Colonic mucosa (tissue), 4 donors: ENCODE measurements at regions not wholly inside any gene's neighbourhood (a gene's known extent, or its start where the extent isn't known, plus 50 kb on each side); places are given as distances from the start of the nearest gene placed in this dataset.

ENCODE experiments used
- DNase-seq: peaks from one replicate; pipeline ENCODE4 v3.0.0-alpha.2; 2020
- H3K27ac ChIP-seq: fragments of 200-600 bp; one replicate; pipeline ENCODE4 v1.8.0; 2021
- H3K27me3 ChIP-seq: fragments of 200-600 bp; one replicate; pipeline ENCODE4 v1.8.0; 2021
- H3K36me3 ChIP-seq: fragments of 200-600 bp; one replicate; pipeline ENCODE4 v1.8.0; 2021
- H3K4me1 ChIP-seq: fragments of 200-600 bp; one replicate; pipeline ENCODE4 v1.8.0; 2021; ENCODE audit warnings: mild to moderate bottlenecking
- H3K4me3 ChIP-seq: fragments of 200-600 bp; one replicate; pipeline ENCODE4 v1.8.0; 2021
- H3K9ac ChIP-seq, 2 donors: one replicate each; pipeline ENCODE4 v1.7.0; 2013; ENCODE audit warnings: control low read depth in 2 of 2, low read depth in 2 of 2, low read length in 2 of 2
- H3K9me3 ChIP-seq: fragments of 200-600 bp; one replicate; pipeline ENCODE4 v1.8.0; 2021
- intact Hi-C: fragments of 100-400 bp; cut with DNase I; formaldehyde crosslinking; loops from one replicate; pipeline ENCODE4 v1.14.1; 2022
- TF ChIP-seq, protein P1 (sequence below): fragments of 200-600 bp; IDR thresholded peaks from one replicate; pipeline ENCODE4 v1.8.0; 2022; ENCODE audit warnings: antibody characterized with exemption, mild to moderate bottlenecking
- donor health status: healthy.
- donor health status: DM: no; HTN: no; CAD: no.
- donor health status: DM: no; HTN: no; CAD: no.

DNA sequence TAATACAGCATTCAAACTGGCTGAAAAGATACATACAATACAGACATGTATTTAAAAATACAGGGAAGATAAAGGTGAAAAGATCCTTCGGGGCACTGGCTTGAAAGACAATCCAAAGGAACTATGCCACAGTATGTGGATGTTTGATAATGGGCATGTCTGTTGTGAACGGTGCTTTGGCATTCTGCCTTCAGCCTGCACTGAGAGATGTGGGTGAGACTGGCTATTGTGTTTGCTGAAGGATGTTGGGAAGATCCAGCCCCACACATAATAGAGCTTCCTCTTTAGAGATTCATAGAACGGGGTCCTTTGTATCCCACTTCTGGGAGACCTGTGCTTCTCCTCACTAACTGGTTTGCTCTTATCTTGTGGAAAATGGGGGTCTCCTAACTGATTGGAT, 65.1 kb upstream of the CXCR4 start:
- Histone ChIP-seq H3K9ac (no peak overlapping the region), H3K9me3 (no peaks in the 10 kb centered on the region), H3K4me3 (no peak overlapping the region), H3K27ac (no peak overlapping the region), H3K36me3 (no peaks in the 10 kb centered on the region), H3K27me3 (no peaks in the 10 kb centered on the region), H3K4me1 (no peaks in the 10 kb centered on the region)
- no peak for DNase-seq
- intact Hi-C loops, result no loop called here
- TF ChIP-seq, protein P1, sequence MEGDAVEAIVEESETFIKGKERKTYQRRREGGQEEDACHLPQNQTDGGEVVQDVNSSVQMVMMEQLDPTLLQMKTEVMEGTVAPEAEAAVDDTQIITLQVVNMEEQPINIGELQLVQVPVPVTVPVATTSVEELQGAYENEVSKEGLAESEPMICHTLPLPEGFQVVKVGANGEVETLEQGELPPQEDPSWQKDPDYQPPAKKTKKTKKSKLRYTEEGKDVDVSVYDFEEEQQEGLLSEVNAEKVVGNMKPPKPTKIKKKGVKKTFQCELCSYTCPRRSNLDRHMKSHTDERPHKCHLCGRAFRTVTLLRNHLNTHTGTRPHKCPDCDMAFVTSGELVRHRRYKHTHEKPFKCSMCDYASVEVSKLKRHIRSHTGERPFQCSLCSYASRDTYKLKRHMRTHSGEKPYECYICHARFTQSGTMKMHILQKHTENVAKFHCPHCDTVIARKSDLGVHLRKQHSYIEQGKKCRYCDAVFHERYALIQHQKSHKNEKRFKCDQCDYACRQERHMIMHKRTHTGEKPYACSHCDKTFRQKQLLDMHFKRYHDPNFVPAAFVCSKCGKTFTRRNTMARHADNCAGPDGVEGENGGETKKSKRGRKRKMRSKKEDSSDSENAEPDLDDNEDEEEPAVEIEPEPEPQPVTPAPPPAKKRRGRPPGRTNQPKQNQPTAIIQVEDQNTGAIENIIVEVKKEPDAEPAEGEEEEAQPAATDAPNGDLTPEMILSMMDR, result no peak

DNA sequence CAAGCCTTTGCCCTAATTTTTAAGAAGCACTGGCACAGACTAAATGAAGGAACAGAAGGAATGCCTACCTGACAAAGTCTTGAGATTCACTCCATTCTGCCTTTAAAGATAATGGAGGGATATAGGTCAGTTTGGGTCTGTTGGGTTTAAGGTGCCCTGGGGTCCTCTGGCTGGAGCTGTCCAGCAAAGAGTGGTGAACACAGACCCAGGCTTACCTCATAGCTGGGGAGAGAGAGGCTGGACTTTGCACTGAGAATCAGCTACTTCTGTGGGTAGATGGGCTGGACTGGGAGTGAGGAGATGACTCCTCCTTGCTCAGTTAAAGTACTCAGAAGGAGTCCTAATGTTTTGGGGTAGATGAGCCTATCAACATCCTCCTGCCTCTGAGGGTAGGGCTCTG, 64.4 kb upstream of the CXCR4 start:
- Histone ChIP-seq H3K9ac (no peak overlapping the region), H3K27me3 (no peaks in the 10 kb centered on the region), H3K27ac (no peak overlapping the region), H3K4me3 (no peak overlapping the region), H3K9me3 (no peaks in the 10 kb centered on the region), H3K36me3 (no peaks in the 10 kb centered on the region), H3K4me1 (no peaks in the 10 kb centered on the region)
- TF ChIP-seq, protein P1, result no peak
- DNase-seq, result no peak
- intact Hi-C loops, result no loop called here

DNA sequence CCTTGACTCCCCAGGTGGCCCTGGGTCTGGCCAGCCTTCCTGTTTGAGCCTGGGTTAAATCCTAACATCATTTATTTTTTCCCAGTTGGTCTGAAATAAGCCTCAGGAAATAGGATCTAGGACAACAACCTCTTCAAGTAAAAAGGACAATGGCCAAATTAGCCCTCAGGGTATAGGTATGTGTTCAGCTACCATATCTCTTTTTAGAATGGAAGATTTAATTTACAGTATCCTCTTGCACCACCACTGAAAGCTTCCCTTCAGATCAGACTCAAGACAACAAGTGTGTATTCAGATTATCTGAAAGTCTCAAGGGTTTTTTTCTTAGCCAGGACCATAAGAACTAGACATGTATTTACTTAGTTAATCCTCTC, 61.6 kb upstream of the CXCR4 start:
- no peak for DNase-seq
- no peak overlapping the region for H3K9ac ChIP-seq
- H3K9me3 ChIP-seq, result no peaks in the 10 kb centered on the region
- H3K36me3 ChIP-seq, result no peaks in the 10 kb centered on the region
- no peak overlapping the region for H3K27ac ChIP-seq
- H3K27me3 ChIP-seq, result no peaks in the 10 kb centered on the region
- no peak overlapping the region for H3K4me3 ChIP-seq
- TF ChIP-seq, protein P1, result no peak
- no peaks in the 10 kb centered on the region for H3K4me1 ChIP-seq
- intact Hi-C loops, result no loop called here

DNA sequence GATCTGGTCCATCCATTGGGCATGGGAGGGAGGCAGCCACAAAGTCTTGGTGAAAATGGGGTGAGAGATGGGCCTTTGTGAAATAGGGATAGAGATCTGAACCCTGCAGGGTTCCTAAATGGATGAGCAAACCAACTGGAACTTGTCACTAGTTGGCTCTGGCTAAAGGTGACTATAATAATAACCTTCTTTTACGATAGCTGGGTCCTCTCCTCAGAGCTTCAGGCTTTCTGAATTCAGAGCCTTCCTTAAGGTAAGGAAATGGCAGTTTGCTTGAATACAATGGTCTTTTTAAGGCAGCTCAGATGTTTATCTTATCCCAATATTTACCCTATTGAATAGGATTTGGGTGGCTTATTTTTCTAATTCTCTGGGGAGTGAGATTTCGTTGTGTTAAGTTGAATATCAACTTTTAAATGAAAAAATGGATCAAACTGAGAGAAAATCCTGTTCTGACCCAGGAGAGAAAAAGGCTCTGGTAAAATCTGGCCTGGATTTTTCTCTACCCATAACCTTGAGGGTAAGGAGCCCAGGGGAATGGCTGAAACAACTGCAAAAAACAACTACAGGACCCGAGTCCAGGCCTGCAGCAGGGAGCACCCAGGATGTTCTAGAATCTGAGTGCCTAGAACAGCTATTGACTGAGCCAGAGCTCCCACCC, 61.1 kb upstream of the CXCR4 start:
- no peak overlapping the region for H3K4me3 ChIP-seq
- TF ChIP-seq, protein P1, result no peak
- H3K27ac ChIP-seq, result no peak overlapping the region
- H3K27me3 ChIP-seq, result no peaks in the 10 kb centered on the region
- H3K4me1 ChIP-seq, result no peaks in the 10 kb centered on the region
- no peaks in the 10 kb centered on the region for H3K9me3 ChIP-seq
- no peak overlapping the region for H3K9ac ChIP-seq
- no peaks in the 10 kb centered on the region for H3K36me3 ChIP-seq
- no peak for DNase-seq
- intact Hi-C loops, result no loop called here

DNA sequence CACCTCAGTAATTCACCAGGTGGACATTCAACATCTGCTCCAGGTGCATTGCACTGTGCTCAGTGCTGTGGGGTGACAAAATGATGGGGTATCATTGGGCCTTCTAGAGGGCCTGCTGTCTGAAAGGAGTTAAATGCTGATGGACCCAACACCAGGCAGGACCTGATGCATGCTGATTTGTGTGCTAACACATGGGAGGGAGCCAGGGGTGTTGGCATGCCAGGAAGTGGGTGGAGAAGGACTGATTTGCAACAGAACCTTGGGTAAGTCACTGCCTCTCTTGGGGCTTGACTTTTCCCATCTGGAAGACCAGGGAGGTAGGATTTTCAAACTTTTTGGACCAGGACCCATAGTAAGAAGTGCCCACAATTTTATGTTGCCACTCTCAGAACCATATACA, 57.9 kb upstream of the CXCR4 start:
- intact Hi-C loops, result no loop called here
- H3K27ac ChIP-seq, result no peak overlapping the region
- DNase-seq, result no peak
- TF ChIP-seq, protein P1, result no peak
- H3K4me1 ChIP-seq, result no peaks in the 10 kb centered on the region
- H3K9ac ChIP-seq, result no peak overlapping the region
- H3K4me3 ChIP-seq, result no peak overlapping the region
- H3K27me3 ChIP-seq, result no peaks in the 10 kb centered on the region
- no peaks in the 10 kb centered on the region for H3K9me3 ChIP-seq
- H3K36me3 ChIP-seq, result no peaks in the 10 kb centered on the region

DNA sequence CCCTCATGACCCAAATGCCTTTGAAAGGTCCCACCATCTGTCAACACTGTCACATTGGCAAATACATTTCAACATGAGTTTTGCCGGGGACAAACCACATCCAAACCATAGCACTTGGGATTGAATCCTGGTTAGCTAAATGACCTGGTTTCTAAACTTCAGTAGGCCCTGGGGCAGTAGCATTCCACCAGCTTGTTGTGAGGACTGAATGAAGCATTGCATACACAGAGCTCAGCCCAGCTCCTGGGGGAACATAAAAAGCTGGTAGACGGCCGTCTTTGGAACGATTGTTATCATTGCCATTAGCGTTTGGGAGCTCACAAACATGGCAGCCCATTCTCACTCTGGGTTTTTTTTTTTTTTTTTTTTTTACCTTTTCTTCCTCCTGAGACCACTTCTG, 57.5 kb upstream of the CXCR4 start:
- Histone ChIP-seq H3K4me3 (no peak overlapping the region), H3K9me3 (no peaks in the 10 kb centered on the region), H3K4me1 (no peaks in the 10 kb centered on the region), H3K9ac (no peak overlapping the region), H3K36me3 (no peaks in the 10 kb centered on the region), H3K27ac (no peak overlapping the region), H3K27me3 (no peaks in the 10 kb centered on the region)
- intact Hi-C loops, result no loop called here
- TF ChIP-seq, protein P1, result no peak
- no peak for DNase-seq
